GM06990 (cell line): ENCODE measurements at regions not wholly inside any gene's neighbourhood (a gene's known extent, or its start where the extent isn't known, plus 50 kb on each side); places are given as distances from the start of the nearest gene placed in this dataset.
A peak's percentile ranks its signal among the peaks of the same experiment; 100 is the strongest.

Source experiments
- DNase-seq: peaks from one replicate; pipeline ENCODE4 v3.0.0-alpha.2; 2011; ENCODE audit not compliant: insufficient read length; ENCODE audit errors: extremely low read depth
- H3K27me3 ChIP-seq: replicated peaks from 2 replicates; pipeline ENCODE4 v1.6.0; 2011; ENCODE audit warnings: low read length; ENCODE audit not compliant: control insufficient read depth, insufficient read depth
- H3K36me3 ChIP-seq: 2 replicates; pipeline ENCODE4 v1.5.1; 2011; ENCODE audit warnings: low read length; ENCODE audit not compliant: control insufficient read depth, insufficient read depth
- H3K4me3 ChIP-seq: replicated peaks from 2 replicates; pipeline ENCODE4 v1.5.1; 2011; ENCODE audit warnings: low read depth, mild to moderate bottlenecking, control low read depth, low read length
- CTCF ChIP-seq: IDR thresholded peaks from 2 replicates; pipeline ENCODE4 v1.5.1; 2011; ENCODE audit warnings: low read length, control low read depth, mild to moderate bottlenecking, inconsistent platforms; ENCODE audit not compliant: insufficient read depth, poor library complexity, severe bottlenecking

GRCh38 chr5:82894716-82895115, 182.5 kb downstream of the TMEM167A start:
- no peak for DNase-seq
- Histone ChIP-seq H3K36me3 (no peaks in the 10 kb centered on the region), H3K4me3 (no peak overlapping the region), H3K27me3 (no peaks in the 10 kb centered on the region)
- TF ChIP-seq CTCF: no peak

GRCh38 chr5:82889088-82889487, 188.1 kb downstream of the TMEM167A start:
- TF ChIP-seq CTCF: no peak
- no peak overlapping the region for H3K4me3 ChIP-seq
- H3K36me3 ChIP-seq: no peaks in the 10 kb centered on the region
- DNase-seq: no peak
- H3K27me3 ChIP-seq: no peaks in the 10 kb centered on the region

DNA sequence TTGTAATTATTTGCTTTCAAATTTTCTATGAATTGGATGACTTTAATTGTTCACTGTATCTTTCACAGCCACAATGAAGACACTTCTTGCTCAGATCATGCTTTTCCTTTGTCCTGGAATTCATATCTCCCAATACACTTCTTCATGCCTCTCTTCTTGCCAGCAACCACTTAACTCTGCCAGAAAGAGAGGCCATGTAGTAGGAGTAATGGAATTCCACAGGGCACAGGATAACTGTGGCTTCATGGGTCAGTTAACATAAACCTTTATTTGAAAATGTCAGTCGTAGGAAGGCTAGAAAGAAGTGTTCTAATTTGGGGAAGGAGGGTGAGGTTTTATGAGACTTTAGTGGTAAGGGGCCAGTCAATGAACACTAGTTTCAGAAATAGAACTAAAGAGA, 190.3 kb downstream of the TMEM167A start:
- no peak for DNase-seq
- Histone ChIP-seq H3K27me3 (no peaks in the 10 kb centered on the region), H3K4me3 (no peak overlapping the region), H3K36me3 (no peaks in the 10 kb centered on the region)
- no peak for TF ChIP-seq CTCF

DNA sequence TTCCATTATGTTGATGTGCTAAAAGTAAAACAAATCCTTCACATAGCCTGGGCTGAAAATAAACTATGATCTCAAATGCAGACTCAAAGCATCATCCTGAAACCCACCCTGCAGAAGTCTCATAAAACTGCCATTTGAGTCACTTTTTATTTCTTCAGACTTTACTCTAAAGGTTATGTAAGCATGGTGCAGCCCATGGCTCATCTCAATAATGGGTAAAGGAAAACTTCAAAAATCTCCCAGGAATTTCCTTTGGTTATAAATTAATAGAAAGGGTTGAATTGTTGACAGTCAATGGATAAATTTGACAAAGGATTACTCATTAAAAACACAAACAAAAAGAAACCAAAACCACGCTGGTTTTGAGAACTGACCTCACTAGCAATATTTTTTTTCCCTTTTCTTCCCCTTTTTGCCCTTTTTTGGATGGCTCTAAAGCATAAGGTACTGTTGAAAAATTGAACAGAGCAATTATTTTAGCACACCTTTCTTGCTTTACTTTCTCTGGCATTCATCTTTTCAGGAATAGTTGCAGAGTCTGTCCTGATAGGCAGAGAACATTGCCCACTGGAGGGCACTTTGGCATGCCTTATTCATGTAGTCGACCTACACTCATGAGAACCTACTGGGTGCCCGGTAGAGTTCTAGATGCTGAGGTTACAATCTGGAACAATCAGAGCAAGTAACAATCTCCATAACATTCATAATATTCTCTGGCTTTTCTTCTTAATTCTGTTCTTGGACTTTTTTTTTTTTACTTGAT, 191.4 kb downstream of the TMEM167A start:
- Histone ChIP-seq H3K36me3 (no peaks in the 10 kb centered on the region), H3K4me3 (no peak overlapping the region), H3K27me3 (no peaks in the 10 kb centered on the region)
- TF ChIP-seq CTCF: peak; percentile 42
- DNase-seq: peak; percentile 17

DNA sequence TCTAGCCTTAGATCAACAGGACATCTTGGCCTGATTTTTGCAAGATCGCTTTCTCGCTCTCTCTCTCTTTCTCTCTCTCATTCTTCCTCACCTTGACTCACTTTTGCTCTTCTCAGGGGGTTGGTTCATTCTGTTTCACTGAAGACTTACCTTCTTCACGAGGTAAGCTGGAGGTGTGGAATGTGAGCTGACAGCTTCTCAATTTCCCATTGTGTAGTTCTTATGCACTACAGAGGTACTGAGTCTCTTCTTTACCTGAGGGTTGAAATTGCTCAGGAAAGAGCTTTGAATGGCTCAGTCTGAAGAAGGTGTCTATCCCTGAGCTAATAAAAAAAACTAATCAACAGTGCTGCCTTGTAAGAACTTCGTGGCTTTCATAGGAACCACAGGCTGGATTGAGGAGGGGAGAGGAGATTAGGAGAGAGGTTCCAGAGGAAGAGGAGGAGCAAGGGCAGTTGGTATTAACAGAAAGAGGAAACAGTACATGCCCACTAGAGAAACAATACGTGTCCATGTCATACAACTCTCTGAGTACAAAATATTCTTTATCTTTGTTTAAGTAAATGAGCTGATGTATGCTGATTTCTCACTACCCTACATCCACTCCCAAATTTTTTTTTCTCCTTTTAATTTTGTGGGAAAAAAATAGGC, 192.2 kb downstream of the TMEM167A start:
- no peaks in the 10 kb centered on the region for H3K36me3 ChIP-seq
- no peak overlapping the region for H3K4me3 ChIP-seq
- DNase-seq: no peak
- TF ChIP-seq CTCF: no peak
- no peaks in the 10 kb centered on the region for H3K27me3 ChIP-seq
